Osteoblast (primary cell): ENCODE measurements at regions not wholly inside any gene's neighbourhood (a gene's known extent, or its start where the extent isn't known, plus 50 kb on each side); places are given as distances from the start of the nearest gene placed in this dataset.

ENCODE experiments used
- DNase-seq: peaks from one replicate; pipeline ENCODE4 v3.0.0; 2011; ENCODE audit warnings: low spot score, mixed read lengths; ENCODE audit not compliant: insufficient read length; ENCODE audit errors: missing footprints
- H2AFZ ChIP-seq: 2 replicates; pipeline ENCODE4 v1.6.0; 2011; ENCODE audit warnings: mild to moderate bottlenecking, low read length
- H3K27ac ChIP-seq: 2 replicates; pipeline ENCODE4 v1.5.1; 2011; ENCODE audit warnings: mild to moderate bottlenecking, low read depth, low read length, moderate library complexity
- H3K27me3 ChIP-seq: 2 replicates; pipeline ENCODE4 v1.6.0; 2012; ENCODE audit warnings: mild to moderate bottlenecking, control low read depth, inconsistent platforms, low read length, moderate library complexity; ENCODE audit not compliant: insufficient read depth
- H3K36me3 ChIP-seq: 2 replicates; pipeline ENCODE4 v1.5.1; 2011; ENCODE audit warnings: mild to moderate bottlenecking, low read length, control low read depth, moderate library complexity; ENCODE audit not compliant: insufficient read depth
- H3K4me1 ChIP-seq: 2 replicates; pipeline ENCODE4 v1.5.1; 2011; ENCODE audit warnings: mild to moderate bottlenecking, low read length, control low read depth, moderate library complexity; ENCODE audit not compliant: insufficient read depth
- H3K4me2 ChIP-seq: 2 replicates; pipeline ENCODE4 v1.6.0; 2011; ENCODE audit warnings: mild to moderate bottlenecking, low read length; ENCODE audit not compliant: insufficient read depth
- H3K4me3 ChIP-seq: fragments of 200-600 bp; sonication (generic); 3 replicates; pipeline ENCODE4 v1.5.1; 2012; ENCODE audit warnings: mild to moderate bottlenecking, low read length, inconsistent platforms; ENCODE audit not compliant: insufficient read depth
- H3K79me2 ChIP-seq: 2 replicates; pipeline ENCODE4 v1.6.0; 2012; ENCODE audit warnings: mild to moderate bottlenecking, low read length, control low read depth, inconsistent platforms; ENCODE audit not compliant: insufficient read depth
- H3K9me3 ChIP-seq: 2 replicates; pipeline ENCODE4 v1.5.1; 2011; ENCODE audit warnings: low read depth, low read length, control low read depth
- H4K20me1 ChIP-seq: 2 replicates; pipeline ENCODE4 v1.6.0; 2012; ENCODE audit warnings: mild to moderate bottlenecking, low read length, control low read depth; ENCODE audit not compliant: insufficient read depth
- TF ChIP-seq, protein P1 (sequence below): IDR thresholded peaks from 2 replicates; pipeline ENCODE4 v1.5.1; 2011; ENCODE audit warnings: mild to moderate bottlenecking, low read depth, low read length, moderate library complexity; ENCODE audit errors: extremely low read depth

DNA sequence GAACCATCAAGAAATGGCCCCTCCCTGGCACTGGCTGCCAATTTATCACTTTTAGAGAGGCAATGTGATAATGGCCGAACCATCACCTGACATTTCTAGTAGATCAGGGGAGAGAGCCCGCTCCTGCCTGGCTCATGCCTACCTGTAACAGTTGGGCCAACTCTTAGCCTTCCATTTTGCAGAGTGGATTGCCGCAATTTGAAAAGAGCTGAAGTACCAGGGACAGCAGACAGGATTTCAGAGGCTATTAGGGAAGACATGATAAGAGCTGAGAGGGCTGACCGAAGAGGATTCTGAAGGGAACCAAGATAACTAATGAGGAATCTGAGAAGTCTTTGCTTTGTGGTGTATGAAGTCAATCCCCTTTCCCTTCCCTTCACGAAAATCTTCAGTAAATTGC, 121.2 kb upstream of the ANKRD28 start:
- H3K4me3 ChIP-seq = no peak overlapping the region
- H3K9me3 ChIP-seq = no peaks in the 10 kb centered on the region
- H3K27me3 ChIP-seq = peaks cover 3% of the 10 kb centered on the region
- no peaks in the 10 kb centered on the region for H3K36me3 ChIP-seq
- DNase-seq = no peak
- no peaks in the 10 kb centered on the region for H4K20me1 ChIP-seq
- no peak overlapping the region for H3K4me2 ChIP-seq
- no peak overlapping the region for H2AFZ ChIP-seq
- no peaks in the 10 kb centered on the region for H3K4me1 ChIP-seq
- TF ChIP-seq, protein P1, sequence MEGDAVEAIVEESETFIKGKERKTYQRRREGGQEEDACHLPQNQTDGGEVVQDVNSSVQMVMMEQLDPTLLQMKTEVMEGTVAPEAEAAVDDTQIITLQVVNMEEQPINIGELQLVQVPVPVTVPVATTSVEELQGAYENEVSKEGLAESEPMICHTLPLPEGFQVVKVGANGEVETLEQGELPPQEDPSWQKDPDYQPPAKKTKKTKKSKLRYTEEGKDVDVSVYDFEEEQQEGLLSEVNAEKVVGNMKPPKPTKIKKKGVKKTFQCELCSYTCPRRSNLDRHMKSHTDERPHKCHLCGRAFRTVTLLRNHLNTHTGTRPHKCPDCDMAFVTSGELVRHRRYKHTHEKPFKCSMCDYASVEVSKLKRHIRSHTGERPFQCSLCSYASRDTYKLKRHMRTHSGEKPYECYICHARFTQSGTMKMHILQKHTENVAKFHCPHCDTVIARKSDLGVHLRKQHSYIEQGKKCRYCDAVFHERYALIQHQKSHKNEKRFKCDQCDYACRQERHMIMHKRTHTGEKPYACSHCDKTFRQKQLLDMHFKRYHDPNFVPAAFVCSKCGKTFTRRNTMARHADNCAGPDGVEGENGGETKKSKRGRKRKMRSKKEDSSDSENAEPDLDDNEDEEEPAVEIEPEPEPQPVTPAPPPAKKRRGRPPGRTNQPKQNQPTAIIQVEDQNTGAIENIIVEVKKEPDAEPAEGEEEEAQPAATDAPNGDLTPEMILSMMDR = no peak
- H3K79me2 ChIP-seq = no peaks in the 10 kb centered on the region
- no peak overlapping the region for H3K27ac ChIP-seq

DNA sequence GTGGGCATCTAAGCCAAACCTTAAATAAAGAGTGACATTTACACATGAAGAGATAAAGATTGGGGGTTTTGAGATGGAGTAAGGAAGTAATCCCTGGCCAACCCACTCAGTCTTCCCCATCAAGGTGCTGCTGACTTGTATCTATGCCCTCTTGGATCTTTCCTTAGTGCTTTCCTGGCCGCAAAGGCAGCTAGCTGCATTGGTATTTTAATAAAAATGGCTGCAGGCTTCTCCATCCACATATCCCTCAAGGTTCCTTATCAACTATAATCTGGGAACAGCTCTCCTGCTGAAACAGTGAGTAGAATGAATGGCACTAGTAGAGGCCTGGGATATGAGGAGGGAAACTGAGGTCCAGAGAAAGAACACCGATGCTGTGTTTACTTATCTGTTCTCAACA, 122.2 kb upstream of the ANKRD28 start:
- Histone ChIP-seq H3K36me3 (no peaks in the 10 kb centered on the region), H3K4me2 (no peak overlapping the region), H3K4me1 (no peaks in the 10 kb centered on the region), H3K27me3 (peaks cover 3% of the 10 kb centered on the region), H3K79me2 (no peaks in the 10 kb centered on the region), H2AFZ (no peak overlapping the region), H4K20me1 (no peaks in the 10 kb centered on the region), H3K9me3 (no peaks in the 10 kb centered on the region), H3K27ac (no peak overlapping the region), H3K4me3 (no peak overlapping the region)
- TF ChIP-seq, protein P1 = no peak
- no peak for DNase-seq

DNA sequence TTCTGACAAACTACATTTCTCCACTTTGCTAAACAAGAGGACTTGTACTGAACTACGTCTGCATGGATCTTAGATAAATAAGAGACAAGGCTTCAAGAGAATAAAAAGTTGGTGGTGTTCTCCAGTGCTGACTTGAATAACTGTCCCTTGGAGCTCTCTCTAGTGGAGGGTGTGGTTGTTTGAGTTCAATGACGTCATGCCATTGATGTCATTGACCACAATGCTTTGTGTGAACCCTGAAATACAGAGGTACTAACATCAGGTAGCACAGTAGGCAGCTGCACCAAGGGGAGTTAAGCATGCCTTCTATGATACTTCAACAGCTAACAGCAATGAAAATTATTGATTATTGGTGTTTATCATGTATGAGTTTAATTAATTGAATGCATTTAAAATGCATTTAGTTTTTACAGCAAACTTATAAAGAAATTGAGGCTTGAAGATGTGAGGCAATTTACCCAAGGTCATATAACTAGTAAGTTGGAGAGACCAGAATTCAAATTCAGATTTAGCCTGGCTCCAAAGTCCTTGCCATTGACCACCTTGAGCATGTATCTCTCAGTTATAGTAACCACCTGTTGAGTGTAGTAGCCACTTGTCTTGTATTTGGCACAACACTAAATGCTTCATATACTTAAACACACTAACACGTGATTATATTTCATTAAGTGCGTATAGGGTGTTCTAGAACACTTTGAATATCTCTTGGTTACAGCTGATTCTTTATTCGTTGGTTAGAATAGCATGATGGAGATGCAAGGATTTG, 126.0 kb upstream of the ANKRD28 start:
- H3K4me1 ChIP-seq = no peaks in the 10 kb centered on the region
- no peak overlapping the region for H2AFZ ChIP-seq
- no peak overlapping the region for H3K4me3 ChIP-seq
- H3K27me3 ChIP-seq = peaks cover 3% of the 10 kb centered on the region
- DNase-seq = no peak
- no peak overlapping the region for H3K4me2 ChIP-seq
- H3K27ac ChIP-seq = no peak overlapping the region
- no peaks in the 10 kb centered on the region for H3K36me3 ChIP-seq
- H3K9me3 ChIP-seq = no peaks in the 10 kb centered on the region
- H3K79me2 ChIP-seq = no peaks in the 10 kb centered on the region
- no peaks in the 10 kb centered on the region for H4K20me1 ChIP-seq
- TF ChIP-seq, protein P1 = no peak

- H3K27me3 ChIP-seq = peaks cover 3% of the 10 kb centered on the region
- no peaks in the 10 kb centered on the region for H4K20me1 ChIP-seq
- no peak overlapping the region for H2AFZ ChIP-seq
- TF ChIP-seq, protein P1 = no peak
- no peaks in the 10 kb centered on the region for H3K9me3 ChIP-seq
- no peaks in the 10 kb centered on the region for H3K4me1 ChIP-seq
- H3K4me2 ChIP-seq = no peak overlapping the region
- H3K27ac ChIP-seq = no peak overlapping the region
- no peaks in the 10 kb centered on the region for H3K79me2 ChIP-seq
- no peak for DNase-seq
- H3K36me3 ChIP-seq = no peaks in the 10 kb centered on the region
- no peak overlapping the region for H3K4me3 ChIP-seq
Measured at GRCh38 chr3:15924914-15925313, 127.1 kb upstream of the ANKRD28 start.
